Neural crest cell (in vitro differentiated cells): ENCODE measurements at regions not wholly inside any gene's neighbourhood (a gene's known extent, or its start where the extent isn't known, plus 50 kb on each side); places are given as distances from the start of the nearest gene placed in this dataset.

Source experiments
- DNase-seq: peaks from one replicate; pipeline ENCODE4 v3.0.0; 2021; ENCODE audit warnings: low read depth, mixed read lengths, low spot score
- H3K27ac Mint-ChIP-seq: one replicate; pipeline ENCODE4 v1.8.0; 2021; ENCODE audit warnings: mild to moderate bottlenecking, mixed read lengths; ENCODE audit not compliant: unreplicated experiment
- H3K27me3 Mint-ChIP-seq: 2 replicates; pipeline ENCODE4 v1.8.0; 2021; ENCODE audit warnings: low read depth, mild to moderate bottlenecking, mixed read lengths
- H3K36me3 Mint-ChIP-seq: 2 replicates; pipeline ENCODE4 v1.8.0; 2021; ENCODE audit warnings: low read depth, mild to moderate bottlenecking, mixed read lengths
- H3K4me1 Mint-ChIP-seq: 2 replicates; pipeline ENCODE4 v1.8.0; 2021; ENCODE audit warnings: mixed read lengths
- H3K4me3 Mint-ChIP-seq: one replicate; pipeline ENCODE4 v1.8.0; 2021; ENCODE audit warnings: mild to moderate bottlenecking, mixed read lengths
- H3K9me3 Mint-ChIP-seq: 2 replicates; pipeline ENCODE4 v1.8.0; 2021; ENCODE audit warnings: mixed read lengths
- CTCF ChIP-seq: fragments of 200-600 bp; sonication (generic); conservative IDR thresholded peaks from 2 replicates; pipeline ENCODE4 v1.5.0; 2021; ENCODE audit warnings: antibody characterized with exemption, mild to moderate bottlenecking

- peaks cover 15% of the 10 kb centered on the region for H3K4me1 Mint-ChIP-seq
- H3K27me3 Mint-ChIP-seq, result no peaks in the 10 kb centered on the region
- no peak overlapping the region for H3K27ac Mint-ChIP-seq
- DNase-seq, result no peak
- no peak for TF ChIP-seq CTCF
- H3K36me3 Mint-ChIP-seq, result no peaks in the 10 kb centered on the region
- H3K9me3 Mint-ChIP-seq, result peaks cover 5% of the 10 kb centered on the region
- no peak overlapping the region for H3K4me3 Mint-ChIP-seq
Measured at GRCh38 chr7:46243406-46243805, 322.3 kb upstream of the IGFBP3 start.

- Mint-ChIP-seq H3K27me3 (no peaks in the 10 kb centered on the region), H3K4me1 (peaks cover 6% of the 10 kb centered on the region), H3K9me3 (peaks cover 2% of the 10 kb centered on the region), H3K4me3 (no peak overlapping the region), H3K36me3 (no peaks in the 10 kb centered on the region), H3K27ac (no peak overlapping the region)
- DNase-seq, result no peak
- no peak for TF ChIP-seq CTCF
Measured at GRCh38 chr7:46239846-46240245, 318.8 kb upstream of the IGFBP3 start.

- Mint-ChIP-seq H3K27ac (no peak overlapping the region), H3K27me3 (no peaks in the 10 kb centered on the region), H3K4me3 (no peak overlapping the region), H3K9me3 (peaks cover under 1% of the 10 kb centered on the region), H3K36me3 (no peaks in the 10 kb centered on the region), H3K4me1 (no peaks in the 10 kb centered on the region)
- no peak for TF ChIP-seq CTCF
- DNase-seq, result no peak
Measured at GRCh38 chr7:46237466-46237865, 316.4 kb upstream of the IGFBP3 start.

GRCh38 chr7:46233585-46234329, 312.7 kb upstream of the IGFBP3 start:
- Mint-ChIP-seq H3K27me3 (no peaks in the 10 kb centered on the region), H3K36me3 (no peaks in the 10 kb centered on the region), H3K9me3 (no peaks in the 10 kb centered on the region), H3K27ac (no peak overlapping the region), H3K4me3 (no peak overlapping the region), H3K4me1 (no peaks in the 10 kb centered on the region)
- TF ChIP-seq CTCF, result no peak
- no peak for DNase-seq

GRCh38 chr7:46230990-46231305, 309.9 kb upstream of the IGFBP3 start:
- DNase-seq, result no peak
- Mint-ChIP-seq H3K4me3 (no peak overlapping the region), H3K27ac (no peak overlapping the region), H3K27me3 (no peaks in the 10 kb centered on the region), H3K9me3 (no peaks in the 10 kb centered on the region), H3K36me3 (no peaks in the 10 kb centered on the region), H3K4me1 (no peaks in the 10 kb centered on the region)
- no peak for TF ChIP-seq CTCF
